GM12878 (cell line): ENCODE measurements at regions not wholly inside any gene's neighbourhood (a gene's known extent, or its start where the extent isn't known, plus 50 kb on each side); places are given as distances from the start of the nearest gene placed in this dataset.

ENCODE experiments used
- ATAC-seq: fragments of 200-7000 bp; cut with Tn5 transposase; 3 replicates; pipeline ENCODE4 v1.9.1; 2020; ENCODE audit warnings: mild to moderate bottlenecking, moderate library complexity
- BruUV-seq: library from RNA; stranded (reverse); fragments of 400-500 nt; replicated peaks from 2 replicates; lab custom pipeline; 2021; lab: Mats Ljungman, UMichigan
- CTCF ChIA-PET: fragments of 300-600 bp; sonication (Branson Sonifier 250); formaldehyde crosslinking; extraction: SDS; loops from one replicate; lab custom pipeline; 2021; ENCODE audit warnings: inconsistent platforms; lab: Yijun Ruan, JAX
- POLR2A ChIA-PET: fragments of 350-600 bp; formaldehyde crosslinking; extraction: SDS; loops from one replicate; lab custom pipeline; 2021; ENCODE audit warnings: inconsistent platforms; lab: Charles Lee
- RAD21 ChIA-PET: fragments of 300-600 bp; sonication (Branson Sonifier 250); formaldehyde crosslinking; loops from one replicate; lab custom pipeline; 2023; ENCODE audit warnings: antibody characterized with exemption; ENCODE audit not compliant: unreplicated experiment; lab: Charles Lee
- SMC1A ChIA-PET: fragments of 300-600 bp; sonication (Branson Sonifier 250); formaldehyde crosslinking; loops from one replicate; lab custom pipeline; 2023; ENCODE audit not compliant: unreplicated experiment, uncharacterized antibody; lab: Charles Lee
- DNase-seq: peaks from one replicate; pipeline ENCODE4 v3.0.0-alpha.2; 2011; ENCODE audit warnings: low read depth, low spot score
- FAIRE-seq: peaks from 3 replicates; lab custom pipeline; 2011; peaks lifted over from hg19 to GRCh38; lab: Jason Lieb, UNC
- H2AFZ ChIP-seq: 2 replicates; pipeline ENCODE4 v1.6.0; 2011; ENCODE audit warnings: low read depth, low read length, control low read depth; ENCODE audit not compliant: control insufficient read depth
- H3K27ac ChIP-seq: 2 replicates; pipeline ENCODE4 v1.5.1; 2011; ENCODE audit warnings: control low read depth; ENCODE audit not compliant: control insufficient read depth, insufficient read depth
- H3K27me3 ChIP-seq, 2 experiments: replicated peaks in 1 of 2; 2 replicates each; pipeline versions ENCODE4 v1.6.0 to v1.6.1; 2011; ENCODE audit warnings: low read length in 1 of 2; ENCODE audit not compliant: control insufficient read depth in 2 of 2, insufficient read depth in 2 of 2
- H3K36me3 ChIP-seq, 2 experiments: 2 replicates each; pipeline ENCODE4 v1.5.1; 2011; ENCODE audit warnings: low read length in 1 of 2; ENCODE audit not compliant: control insufficient read depth in 2 of 2, insufficient read depth in 2 of 2
- H3K4me1 ChIP-seq: 2 replicates; pipeline ENCODE4 v1.6.1; 2011; ENCODE audit warnings: mild to moderate bottlenecking, low read length, moderate library complexity, mixed read lengths; ENCODE audit not compliant: control insufficient read depth, insufficient read depth
- H3K4me2 ChIP-seq: 2 replicates; pipeline ENCODE4 v1.6.0; 2011; ENCODE audit warnings: control low read depth; ENCODE audit not compliant: control insufficient read depth, insufficient read depth
- H3K4me3 ChIP-seq: fragments of 200-600 bp; sonication (generic); 2 replicates; pipeline ENCODE4 v1.5.1; 2016
- H3K79me2 ChIP-seq: 2 replicates; pipeline ENCODE4 v1.6.0; 2011; ENCODE audit warnings: low read length; ENCODE audit not compliant: control insufficient read depth, insufficient read depth
- H3K9ac ChIP-seq: 2 replicates; pipeline ENCODE4 v1.8.0; 2011; ENCODE audit warnings: low read length, control low read depth, mixed read lengths; ENCODE audit not compliant: control insufficient read depth, insufficient read depth
- H3K9me3 ChIP-seq: replicated peaks from 3 replicates; pipeline ENCODE4 v1.5.1; 2011; ENCODE audit warnings: mild to moderate bottlenecking, low read length; ENCODE audit not compliant: control insufficient read depth, insufficient read depth
- H4K20me1 ChIP-seq: 2 replicates; pipeline ENCODE4 v1.6.0; 2011; ENCODE audit not compliant: control insufficient read depth, insufficient read depth
- FOS ChIP-seq: IDR thresholded peaks from 3 replicates; pipeline ENCODE4 v1.6.1; 2011; ENCODE audit warnings: borderline replicate concordance; ENCODE audit not compliant: insufficient read length; ENCODE audit errors: extremely low read depth
- MTA3 ChIP-seq: IDR thresholded peaks from 2 replicates; pipeline ENCODE4 v1.6.1; 2012; ENCODE audit warnings: low read length, inconsistent platforms, borderline replicate concordance
- POLR2A ChIP-seq: IDR thresholded peaks from 2 replicates; pipeline ENCODE4 v1.6.1; 2011; ENCODE audit warnings: low read depth, mild to moderate bottlenecking, low read length
- SIN3A ChIP-seq: IDR thresholded peaks from 2 replicates; pipeline ENCODE4 v1.6.1; 2012; ENCODE audit warnings: low read depth, low read length, improper control_type of control experiment
- SRF ChIP-seq, 2 experiments: IDR thresholded peaks; 2 replicates each; pipeline ENCODE4 v1.6.1; 2011; ENCODE audit warnings: low read depth in 2 of 2, low read length in 2 of 2, mild to moderate bottlenecking in 1 of 2, moderate library complexity in 1 of 2
- ZNF687 ChIP-seq: fragments of 450-650 bp; IDR thresholded peaks from 2 replicates; pipeline ENCODE4 v1.6.1; 2017; ENCODE audit warnings: mild to moderate bottlenecking, moderate library complexity
- WGBS: methylation state at CpG from one replicate; pipeline ENCODE4 v1.1.6; 2016; ENCODE audit warnings: low lambda C conversion rate; ENCODE audit not compliant: insufficient replicate concordance, insufficient coverage; ENCODE audit errors: missing lambda C conversion rate; 5-methylcytosine and 5-hydroxymethylcytosine counted together
- in situ Hi-C: fragments of 300-500 bp; cut with MboI; formaldehyde crosslinking; loops from 9 replicates; pipeline ENCODE4 v1.14.3; 2018; ENCODE audit warnings: mixed read lengths
- intact Hi-C: fragments of 100-400 bp; cut with micrococcal nuclease; formaldehyde crosslinking; loops from one replicate; pipeline ENCODE4 v1.14.2; 2022; ENCODE audit not compliant: unreplicated experiment
- TF ChIP-seq, protein P1 (sequence below): IDR thresholded peaks from 2 replicates; pipeline ENCODE4 v1.6.1; 2012; ENCODE audit warnings: mild to moderate bottlenecking, low read depth, low read length

GRCh38 chr6:167555836-167556235 lies 230.9 kb downstream of the TTLL2 start (continued):
- no peak for TF ChIP-seq ZNF687
- TF ChIP-seq, all 136 proteins: peak for 0

- DNase-seq, result no peak
- POLR2A ChIA-PET, result no interaction called here
- RAD21 ChIA-PET, result no interaction called here
- CTCF ChIA-PET, result no interaction called here
- Histone ChIP-seq H3K27me3 (no peaks in the 10 kb centered on the region), H3K4me2 (no peak overlapping the region), H4K20me1 (no peaks in the 10 kb centered on the region), H2AFZ (no peak overlapping the region), H3K9ac (no peak overlapping the region), H3K36me3 (no peaks in the 10 kb centered on the region), H3K4me3 (no peak overlapping the region), H3K27ac (no peak overlapping the region), H3K79me2 (no peaks in the 10 kb centered on the region), H3K9me3 (no peaks in the 10 kb centered on the region), H3K4me1 (no peaks in the 10 kb centered on the region)
- 25% methylated on average over 5 of the region's 5 CpGs for WGBS
- intact Hi-C loops, result no loop called here
- SMC1A ChIA-PET, result no interaction called here
- TF ChIP-seq MTA3 (no peak), SRF (IDR thresholded peaks at IDR 0.05; ENCODE audit: low read depth in 2 of 2, low read length in 2 of 2) (no peak), FOS (no peak), SIN3A (no peak), POLR2A (no peak)
- TF ChIP-seq, protein P1, sequence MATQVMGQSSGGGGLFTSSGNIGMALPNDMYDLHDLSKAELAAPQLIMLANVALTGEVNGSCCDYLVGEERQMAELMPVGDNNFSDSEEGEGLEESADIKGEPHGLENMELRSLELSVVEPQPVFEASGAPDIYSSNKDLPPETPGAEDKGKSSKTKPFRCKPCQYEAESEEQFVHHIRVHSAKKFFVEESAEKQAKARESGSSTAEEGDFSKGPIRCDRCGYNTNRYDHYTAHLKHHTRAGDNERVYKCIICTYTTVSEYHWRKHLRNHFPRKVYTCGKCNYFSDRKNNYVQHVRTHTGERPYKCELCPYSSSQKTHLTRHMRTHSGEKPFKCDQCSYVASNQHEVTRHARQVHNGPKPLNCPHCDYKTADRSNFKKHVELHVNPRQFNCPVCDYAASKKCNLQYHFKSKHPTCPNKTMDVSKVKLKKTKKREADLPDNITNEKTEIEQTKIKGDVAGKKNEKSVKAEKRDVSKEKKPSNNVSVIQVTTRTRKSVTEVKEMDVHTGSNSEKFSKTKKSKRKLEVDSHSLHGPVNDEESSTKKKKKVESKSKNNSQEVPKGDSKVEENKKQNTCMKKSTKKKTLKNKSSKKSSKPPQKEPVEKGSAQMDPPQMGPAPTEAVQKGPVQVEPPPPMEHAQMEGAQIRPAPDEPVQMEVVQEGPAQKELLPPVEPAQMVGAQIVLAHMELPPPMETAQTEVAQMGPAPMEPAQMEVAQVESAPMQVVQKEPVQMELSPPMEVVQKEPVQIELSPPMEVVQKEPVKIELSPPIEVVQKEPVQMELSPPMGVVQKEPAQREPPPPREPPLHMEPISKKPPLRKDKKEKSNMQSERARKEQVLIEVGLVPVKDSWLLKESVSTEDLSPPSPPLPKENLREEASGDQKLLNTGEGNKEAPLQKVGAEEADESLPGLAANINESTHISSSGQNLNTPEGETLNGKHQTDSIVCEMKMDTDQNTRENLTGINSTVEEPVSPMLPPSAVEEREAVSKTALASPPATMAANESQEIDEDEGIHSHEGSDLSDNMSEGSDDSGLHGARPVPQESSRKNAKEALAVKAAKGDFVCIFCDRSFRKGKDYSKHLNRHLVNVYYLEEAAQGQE, result no peak
- no TSS peak for BruUV-seq
- no peak for FAIRE-seq
- in situ Hi-C loops, result no loop called here
- ATAC-seq, result no peak
These were observed 232.8 kb downstream of the TTLL2 start for GRCh38 chr6:167557675-167558074.
